ENCODE measurements at regions not wholly inside any gene's neighbourhood (a gene's known extent, or its start where the extent isn't known, plus 50 kb on each side); places are given as distances from the start of the nearest gene placed in this dataset.
"Not testable (repeated sequence)": the region's sequence is repeated elsewhere in the genome, so short reads cannot be mapped to it uniquely, and the experiment has no call there.

GRCh38 chr9:109665736-109666135, 114.3 kb upstream of the PALM2AKAP2 start:
- not testable (repeated sequence) for DNase-seq (ENCODE audit: low read depth)

DNA sequence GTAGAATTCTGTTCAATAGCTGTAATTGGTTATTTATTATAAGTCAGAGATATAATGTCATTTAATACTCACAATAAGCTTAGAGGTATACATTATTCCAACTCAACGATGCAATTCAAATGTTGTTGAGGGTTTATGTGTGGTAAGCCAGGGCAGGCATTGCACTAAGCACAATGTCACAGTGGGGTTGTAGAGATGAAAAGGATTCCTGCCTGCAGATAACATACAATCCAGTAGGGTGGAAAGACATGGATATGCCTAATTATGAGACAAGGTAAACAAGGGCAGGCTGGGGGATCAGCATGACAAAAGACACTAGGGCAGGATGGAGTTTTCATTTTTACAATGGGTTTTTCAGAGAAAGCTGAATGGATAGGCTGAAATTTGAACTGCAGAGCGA, 98.7 kb upstream of the PALM2AKAP2 start:
- DNase-seq (ENCODE audit: low read depth): no peak

GRCh38 chr9:109682227-109682626, 97.8 kb upstream of the PALM2AKAP2 start:
- DNase-seq (ENCODE audit: low read depth): no peak

- DNase-seq (ENCODE audit: low read depth): peak; percentile 51
Measured at GRCh38 chr9:109683521-109683920, 96.5 kb upstream of the PALM2AKAP2 start.

- no peak for DNase-seq (ENCODE audit: low read depth)
Measured at GRCh38 chr9:109689701-109690100, 90.3 kb upstream of the PALM2AKAP2 start.

- DNase-seq (ENCODE audit: low read depth): no peak
Measured at GRCh38 chr9:109699019-109699418, 81.0 kb upstream of the PALM2AKAP2 start.

DNA sequence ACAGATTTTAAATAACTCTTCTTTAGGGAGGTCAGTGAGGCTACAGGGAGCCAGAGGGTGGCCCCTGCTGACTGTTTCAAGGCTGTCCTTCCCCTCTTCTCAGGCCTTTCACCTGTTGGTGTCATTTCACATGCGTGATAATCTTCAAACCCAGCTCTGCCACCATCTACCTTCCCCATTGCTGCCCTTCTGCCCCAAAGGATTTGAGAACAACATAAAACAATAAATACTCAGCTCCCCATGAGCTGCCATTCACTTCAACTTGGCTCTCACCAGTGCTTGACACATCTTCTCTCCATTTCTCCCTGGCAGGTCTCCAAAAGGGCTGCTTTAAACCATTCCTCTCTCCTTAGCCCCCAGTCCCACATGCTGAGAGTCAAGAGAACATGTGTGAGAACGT, 75.5 kb upstream of the PALM2AKAP2 start:
- DNase-seq (ENCODE audit: low read depth): no peak

- peak; percentile 63 for DNase-seq (ENCODE audit: low read depth)
Measured at GRCh38 chr9:109705515-109705914, 74.5 kb upstream of the PALM2AKAP2 start.

DNA sequence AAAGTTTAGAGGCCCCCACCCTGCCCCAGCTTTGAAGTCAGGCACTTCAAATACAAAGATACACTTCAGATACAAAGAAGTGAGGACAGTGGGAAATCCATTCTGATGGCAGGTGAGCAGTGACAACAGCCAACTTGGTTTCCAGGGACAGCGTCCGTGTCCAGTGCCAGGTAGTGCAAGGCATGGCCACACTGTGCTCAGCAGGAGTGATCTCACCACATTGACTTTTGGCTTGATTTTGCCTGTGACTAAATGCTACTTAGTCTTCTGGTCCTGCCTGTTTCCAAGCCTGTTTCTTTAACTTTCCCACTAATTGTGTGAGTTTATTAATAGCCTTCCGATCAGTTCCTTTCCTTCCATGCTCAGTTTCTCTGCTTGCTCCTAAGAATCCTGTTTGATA, 72.6 kb upstream of the PALM2AKAP2 start:
- DNase-seq (ENCODE audit: low read depth): no peak

GRCh38 chr9:109708451-109708945, 71.5 kb upstream of the PALM2AKAP2 start:
- no peak for DNase-seq (ENCODE audit: low read depth)

- DNase-seq (ENCODE audit: low read depth): no peak
Measured at GRCh38 chr9:109709866-109710265, 70.1 kb upstream of the PALM2AKAP2 start.

DNA sequence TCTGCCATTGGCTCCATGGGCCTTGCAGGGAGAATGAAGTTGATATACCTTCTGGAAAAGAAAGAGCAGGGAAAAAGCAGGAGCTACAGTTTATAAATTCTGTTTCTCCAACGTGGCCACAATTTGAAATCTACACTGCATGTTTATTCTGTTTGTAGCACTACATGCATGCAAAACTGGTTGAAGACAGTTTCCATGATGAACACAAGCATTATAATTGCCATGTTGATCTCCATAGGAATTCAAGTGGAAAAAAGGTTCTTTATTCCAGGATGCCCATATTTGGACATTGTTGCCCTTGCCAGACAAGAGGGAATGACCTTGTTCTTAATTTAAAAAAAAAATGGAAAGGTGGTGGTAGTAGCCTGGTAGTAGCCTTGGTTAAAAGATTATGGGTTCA, 69.2 kb upstream of the PALM2AKAP2 start:
- no peak for DNase-seq (ENCODE audit: low read depth)

GRCh38 chr9:109715344-109715743, 64.7 kb upstream of the PALM2AKAP2 start:
- DNase-seq (ENCODE audit: low read depth): no peak

DNA sequence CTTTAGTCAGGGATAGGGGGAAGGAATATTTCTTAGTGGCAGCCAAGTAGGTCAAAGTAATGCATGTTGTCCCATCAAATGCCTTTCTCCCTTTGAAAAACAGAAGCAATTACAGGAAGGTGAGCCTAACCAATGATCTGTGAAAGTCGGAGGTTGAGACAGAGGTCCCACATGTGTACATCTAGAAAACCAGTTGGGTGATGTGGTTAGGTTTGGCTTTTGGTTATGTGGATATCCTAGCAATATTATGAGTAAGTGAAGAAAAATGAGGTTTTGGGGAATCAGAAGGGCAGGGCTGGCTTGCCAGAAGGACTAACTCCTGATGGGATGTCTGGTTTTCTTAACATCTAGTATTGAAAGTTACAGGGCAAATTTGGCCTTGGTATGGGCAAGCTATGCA, 63.4 kb upstream of the PALM2AKAP2 start:
- no peak for DNase-seq (ENCODE audit: low read depth)

DNA sequence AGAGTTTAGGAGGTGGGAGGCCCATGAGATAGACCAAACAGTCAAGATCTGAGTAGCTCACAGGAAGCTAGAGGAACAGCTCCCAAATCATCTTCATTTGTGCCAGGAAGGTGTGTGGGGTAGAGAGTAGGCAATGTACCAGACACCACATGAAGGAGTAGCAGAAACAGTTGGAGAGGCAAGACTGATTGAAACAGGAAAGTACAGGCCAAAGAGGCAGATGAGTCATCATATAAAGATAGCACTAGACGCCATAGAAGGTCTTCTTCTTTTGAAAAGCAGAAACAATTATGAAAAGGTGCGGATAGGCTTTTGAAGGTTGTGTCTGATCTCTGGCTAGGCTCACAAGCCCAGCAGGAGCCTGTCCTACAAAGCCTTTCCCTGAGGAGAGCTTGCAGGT, 62.7 kb upstream of the PALM2AKAP2 start:
- DNase-seq (ENCODE audit: low read depth): no peak

DNA sequence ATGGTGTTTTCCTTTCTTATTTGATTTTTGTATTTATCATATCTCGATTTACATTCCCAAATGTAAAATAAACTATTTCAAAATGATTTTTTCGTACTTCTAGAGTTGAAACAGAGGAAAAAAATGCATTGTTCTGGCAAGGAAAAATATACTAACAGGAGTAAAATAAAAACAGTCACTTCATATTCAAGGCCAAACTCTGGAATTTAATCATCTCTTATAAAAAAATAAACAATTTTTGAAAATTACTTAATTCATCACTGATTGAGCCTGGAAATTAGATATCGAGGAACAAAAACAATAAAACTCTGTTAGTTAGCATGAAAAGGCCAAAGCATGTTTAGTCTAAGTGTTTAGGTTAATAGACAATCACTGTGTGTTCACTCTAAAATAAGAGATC, 61.1 kb upstream of the PALM2AKAP2 start:
- DNase-seq (ENCODE audit: low read depth): no peak

DNA sequence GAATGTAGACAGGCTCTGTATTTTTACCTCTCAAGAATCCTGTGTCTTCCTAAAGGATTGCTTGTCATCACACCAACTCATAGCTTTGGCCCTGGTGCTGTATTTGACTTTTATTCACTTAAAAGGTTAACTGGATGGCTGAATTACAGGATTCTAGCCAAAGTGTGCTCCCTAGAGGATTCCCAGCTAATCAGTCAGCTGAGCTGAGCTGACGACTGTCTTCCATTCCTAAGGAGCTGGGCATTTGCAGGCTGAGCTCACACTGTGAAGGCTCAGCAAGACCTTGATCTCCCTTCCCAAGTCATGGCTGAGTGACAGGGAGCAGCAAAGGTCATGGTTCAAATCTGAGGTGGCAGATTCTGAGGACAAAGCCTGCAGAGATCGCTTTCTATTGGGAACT, 59.0 kb upstream of the PALM2AKAP2 start:
- DNase-seq (ENCODE audit: low read depth): no peak

GRCh38 chr9:109722007-109722406, 58.0 kb upstream of the PALM2AKAP2 start:
- DNase-seq (ENCODE audit: low read depth): no peak

- DNase-seq (ENCODE audit: low read depth): no peak
Measured at GRCh38 chr9:109723781-109724180, 56.2 kb upstream of the PALM2AKAP2 start.

GRCh38 chr9:109725460-109725859, 54.5 kb upstream of the PALM2AKAP2 start:
- no peak for DNase-seq (ENCODE audit: low read depth)

DNA sequence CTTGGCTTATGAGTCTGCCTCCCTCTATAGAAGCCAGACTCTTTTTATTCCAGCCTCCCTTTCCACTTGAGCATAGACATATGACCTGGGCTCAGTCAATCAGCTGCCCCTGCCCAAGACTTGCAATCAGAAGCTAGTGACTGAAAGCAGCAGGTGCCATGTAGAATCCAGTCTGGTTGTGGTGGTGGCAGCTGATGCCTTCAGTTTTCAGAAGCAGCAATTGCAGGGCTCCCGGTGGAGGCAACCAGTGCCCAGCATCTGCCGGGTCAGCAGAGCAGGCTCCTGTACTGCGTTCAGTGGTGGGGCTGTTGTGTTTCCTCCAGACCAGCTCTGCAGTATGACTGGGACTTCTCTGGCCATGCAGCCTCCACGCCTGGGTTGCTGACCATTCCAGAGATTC, 53.9 kb upstream of the PALM2AKAP2 start:
- DNase-seq (ENCODE audit: low read depth): no peak

DNA sequence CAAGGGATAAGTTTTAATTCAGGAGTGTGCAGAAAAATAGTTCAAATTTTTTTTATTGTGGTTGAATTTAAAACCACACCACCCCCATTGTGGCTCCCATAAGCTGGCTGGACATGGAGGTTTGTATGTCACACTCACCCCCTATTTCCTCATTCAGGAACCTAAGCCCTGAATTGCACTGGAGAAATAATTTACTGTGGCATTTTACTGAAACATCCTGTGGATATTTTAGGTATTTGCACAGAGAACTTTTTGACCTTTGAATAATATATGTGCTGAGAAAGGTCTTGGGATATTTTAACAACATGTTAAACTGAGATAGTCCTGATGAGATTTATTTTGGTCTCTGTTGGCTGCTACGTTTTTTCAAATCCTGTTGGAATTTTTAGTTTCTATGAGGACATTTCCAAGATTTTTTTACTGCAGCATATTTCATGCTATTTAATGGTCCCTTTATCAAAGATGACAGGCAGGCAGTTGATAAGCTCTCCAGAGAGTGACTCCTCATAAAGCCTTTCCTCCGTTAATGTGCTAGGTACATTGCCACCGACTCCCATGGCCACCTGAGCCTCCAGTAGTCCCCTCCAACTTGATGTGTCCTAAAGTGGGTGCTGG, 51.2 kb upstream of the PALM2AKAP2 start:
- DNase-seq (ENCODE audit: low read depth): no peak

- no peak for DNase-seq (ENCODE audit: low read depth)
Measured at GRCh38 chr9:109729513-109729912, 50.5 kb upstream of the PALM2AKAP2 start.

Measured in ELR (cell line).